ENCODE measurements at regions not wholly inside any gene's neighbourhood (a gene's known extent, or its start where the extent isn't known, plus 50 kb on each side); places are given as distances from the start of the nearest gene placed in this dataset.

DNA sequence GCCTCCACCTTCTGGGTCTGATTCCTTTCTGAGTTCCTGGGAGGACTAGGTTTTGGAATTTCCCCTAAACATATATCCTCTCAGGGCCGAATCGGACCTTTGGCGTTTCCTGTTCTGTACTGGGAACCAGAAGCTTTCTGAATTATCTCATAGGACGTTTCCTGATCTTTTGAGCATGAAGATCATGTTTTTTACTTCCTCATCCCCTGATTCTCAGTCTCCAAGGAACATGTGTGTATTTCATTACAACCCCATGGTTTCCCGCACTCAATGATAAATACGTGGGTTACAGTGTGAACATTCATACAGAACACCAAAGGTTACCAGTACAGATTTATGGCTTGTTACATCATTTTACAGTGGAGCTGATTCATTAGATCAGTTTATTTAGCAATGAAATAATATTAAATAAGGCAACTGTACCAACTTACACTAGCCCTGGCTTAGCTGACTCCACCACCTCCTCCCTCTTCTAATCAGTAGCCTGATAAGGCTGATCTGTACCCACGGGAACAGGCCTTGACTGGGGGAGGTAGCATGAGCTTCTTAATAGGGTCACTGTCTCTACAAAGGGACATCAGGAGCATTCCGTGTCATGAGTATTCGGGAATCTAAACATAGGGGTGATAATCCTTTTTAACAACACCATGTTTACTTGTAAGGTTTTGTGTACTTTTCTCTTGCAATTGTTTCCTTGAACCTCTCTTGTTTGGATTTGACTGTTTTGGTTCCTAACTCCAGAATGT lies 57.8 kb upstream of the ERRFI1 start:
- no peak for DNase-seq

DNA sequence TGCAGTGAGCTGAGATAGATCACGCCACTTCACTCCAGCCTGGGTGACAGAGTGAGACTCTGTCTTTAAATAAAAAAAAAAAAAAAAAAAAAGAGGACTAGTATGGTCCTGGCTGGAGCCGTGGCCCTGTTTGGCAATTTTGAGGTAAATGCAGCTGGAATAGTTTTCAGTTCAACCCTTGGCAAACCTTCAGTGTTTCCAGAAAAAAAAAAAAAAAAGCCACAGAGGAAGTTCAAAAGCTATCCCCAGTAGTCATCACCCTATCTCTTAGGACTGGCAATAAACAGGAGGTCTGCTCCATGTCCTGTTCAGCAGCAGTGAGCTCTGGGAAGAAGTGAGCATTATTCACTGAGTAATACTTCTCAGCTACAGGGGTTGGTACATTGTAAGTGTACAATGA lies 56.8 kb upstream of the ERRFI1 start:
- no peak for DNase-seq

DNA sequence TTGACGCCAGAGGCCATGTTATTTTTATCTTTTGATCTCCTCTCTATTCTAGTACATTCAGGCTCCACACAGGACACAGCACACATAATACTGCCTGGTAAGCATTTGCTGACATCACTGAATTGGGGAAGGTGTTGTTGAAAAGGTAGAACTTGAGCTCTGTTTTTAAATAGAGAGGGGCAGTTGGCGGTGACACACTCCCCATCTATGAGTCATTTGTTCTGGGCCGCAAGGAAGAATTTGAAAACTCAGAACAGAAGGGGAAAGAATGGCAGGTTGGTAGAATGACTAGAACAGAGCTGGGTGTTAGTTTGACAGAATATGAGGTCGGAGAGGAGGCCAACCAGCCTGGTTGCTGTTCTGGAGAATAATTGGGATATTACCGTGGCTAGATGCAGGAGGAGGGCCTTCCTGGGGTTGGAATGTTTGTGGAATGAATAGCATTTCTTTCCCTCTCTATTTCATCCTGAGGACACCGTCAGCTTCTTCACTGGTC lies 52.1 kb upstream of the ERRFI1 start:
- no peak for DNase-seq

DNA sequence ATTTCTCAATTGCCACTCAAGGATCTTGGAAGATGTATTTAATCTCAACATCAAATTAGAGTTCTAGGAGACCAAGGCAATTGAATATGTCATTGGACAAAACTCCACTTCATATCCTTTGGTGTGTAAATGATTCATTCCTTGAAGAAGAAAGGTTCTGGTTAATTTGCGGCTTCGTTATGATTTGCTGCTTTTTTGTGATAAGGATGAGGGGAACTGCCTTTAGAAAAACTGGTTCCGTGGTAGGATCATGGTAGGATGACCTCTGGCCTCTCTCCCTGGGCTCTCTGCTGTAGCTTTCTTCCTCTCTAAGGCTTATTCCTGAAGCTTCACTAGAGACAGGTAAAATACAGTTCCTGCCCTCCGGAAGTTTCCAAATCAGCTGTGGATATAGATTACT lies 51.5 kb upstream of the ERRFI1 start:
- no peak for DNase-seq

DNA sequence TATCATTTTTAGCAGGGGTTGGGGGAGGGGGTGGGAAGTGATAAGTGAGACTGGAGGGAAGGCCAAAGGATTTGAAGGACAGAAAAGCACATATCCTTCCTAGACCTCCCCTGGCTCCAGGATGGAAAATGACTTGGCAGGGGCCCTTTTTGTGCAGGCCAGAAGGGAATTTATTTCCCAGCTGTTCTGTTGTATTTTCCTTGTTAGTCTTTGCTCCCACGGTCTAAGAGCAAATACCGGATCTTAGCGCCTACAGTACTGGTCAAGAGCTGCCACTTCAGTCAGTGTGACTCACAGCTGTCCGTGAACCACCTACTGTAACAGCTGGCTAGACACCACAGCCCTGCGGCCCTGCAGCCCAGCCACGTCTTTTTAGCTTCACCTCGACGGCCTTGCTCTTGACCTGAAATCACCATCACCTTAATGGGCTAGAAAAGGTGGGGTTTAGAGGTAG lies 51.0 kb upstream of the ERRFI1 start:
- no peak for DNase-seq

DNA sequence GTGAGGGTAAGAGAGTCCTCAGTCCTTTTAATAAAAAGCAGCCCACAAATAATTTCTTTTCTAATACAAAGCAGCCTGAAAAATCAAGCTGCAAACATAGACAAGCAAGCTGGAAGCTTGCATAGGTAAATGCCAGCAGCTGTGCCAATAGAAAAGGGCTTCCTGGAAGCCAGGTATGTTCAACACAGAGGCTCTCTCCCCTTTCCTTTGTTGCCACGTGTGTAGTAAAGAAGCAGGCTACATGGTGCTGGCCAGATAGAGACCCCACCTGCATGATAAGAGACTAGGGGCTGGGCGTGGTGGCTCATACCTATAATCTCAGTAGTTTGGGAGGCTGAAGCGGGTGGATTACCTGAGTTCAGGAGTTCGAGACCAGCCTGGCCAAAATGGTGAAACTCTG lies 50.1 kb upstream of the ERRFI1 start:
- no peak for DNase-seq
